ENCODE measurements at regions not wholly inside any gene's neighbourhood (a gene's known extent, or its start where the extent isn't known, plus 50 kb on each side); places are given as distances from the start of the nearest gene placed in this dataset.

GRCh38 chr10:123571978-123572377, 94.2 kb upstream of the GPR26 start:
- Histone ChIP-seq H3K4me2 (ENCODE audit: control insufficient read depth, extremely low read depth, insufficient read depth, low read depth, low read length) (no peak overlapping the region), H3K4me1 (ENCODE audit: control insufficient read depth, extremely low read depth, insufficient read depth, low read length) (peaks cover 10% of the 10 kb centered on the region), H4K20me1 (ENCODE audit: control insufficient read depth, extremely low read depth, insufficient read depth, low read length) (no peaks in the 10 kb centered on the region), H3K36me3 (ENCODE audit: control insufficient read depth in 2 of 2, extremely low read depth in 1 of 2, insufficient read depth in 2 of 2, low read length in 2 of 2) (no peaks in the 10 kb centered on the region), H3K4me3 (ENCODE audit: control insufficient read depth in 2 of 3, extremely low read depth in 1 of 3, insufficient read depth in 2 of 3, low read depth in 1 of 3, low read length in 3 of 3) (no peak overlapping the region), H3K27me3 (ENCODE audit: control insufficient read depth, extremely low read depth, insufficient read depth, low read length) (peaks cover 13% of the 10 kb centered on the region), H3K9me3 (ENCODE audit: control insufficient read depth, low read depth, low read length) (no peaks in the 10 kb centered on the region), H3K79me2 (ENCODE audit: control insufficient read depth, insufficient read depth, low read length) (no peaks in the 10 kb centered on the region), H3K9ac (ENCODE audit: control insufficient read depth, extremely low read depth, insufficient read depth, low read length) (no peak overlapping the region), H3K9me1 (ENCODE audit: control insufficient read depth, extremely low read depth, insufficient read depth, low read length) (no peaks in the 10 kb centered on the region), H2AFZ (ENCODE audit: control insufficient read depth, low read length) (no peak overlapping the region), H3K27ac (ENCODE audit: control insufficient read depth, insufficient read depth, low read length) (no peak overlapping the region)
- no peak for FAIRE-seq
- dilution Hi-C loops (cut with MboI; ENCODE audit: extremely low pct_ligation_motif_present, low sequenced_read_pairs), result no loop called here
- DNase-seq (ENCODE audit: low read depth, low spot score), result no peak
- TF ChIP-seq EZH2 (IDR thresholded peaks at IDR 0.05; ENCODE audit: low read length), result no peak
- TF ChIP-seq, protein P1, sequence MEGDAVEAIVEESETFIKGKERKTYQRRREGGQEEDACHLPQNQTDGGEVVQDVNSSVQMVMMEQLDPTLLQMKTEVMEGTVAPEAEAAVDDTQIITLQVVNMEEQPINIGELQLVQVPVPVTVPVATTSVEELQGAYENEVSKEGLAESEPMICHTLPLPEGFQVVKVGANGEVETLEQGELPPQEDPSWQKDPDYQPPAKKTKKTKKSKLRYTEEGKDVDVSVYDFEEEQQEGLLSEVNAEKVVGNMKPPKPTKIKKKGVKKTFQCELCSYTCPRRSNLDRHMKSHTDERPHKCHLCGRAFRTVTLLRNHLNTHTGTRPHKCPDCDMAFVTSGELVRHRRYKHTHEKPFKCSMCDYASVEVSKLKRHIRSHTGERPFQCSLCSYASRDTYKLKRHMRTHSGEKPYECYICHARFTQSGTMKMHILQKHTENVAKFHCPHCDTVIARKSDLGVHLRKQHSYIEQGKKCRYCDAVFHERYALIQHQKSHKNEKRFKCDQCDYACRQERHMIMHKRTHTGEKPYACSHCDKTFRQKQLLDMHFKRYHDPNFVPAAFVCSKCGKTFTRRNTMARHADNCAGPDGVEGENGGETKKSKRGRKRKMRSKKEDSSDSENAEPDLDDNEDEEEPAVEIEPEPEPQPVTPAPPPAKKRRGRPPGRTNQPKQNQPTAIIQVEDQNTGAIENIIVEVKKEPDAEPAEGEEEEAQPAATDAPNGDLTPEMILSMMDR (optimal IDR thresholded peaks at IDR 0.05 in 1 of 3, IDR thresholded peaks at IDR 0.05 in 1 of 3, conservative IDR thresholded peaks at IDR 0.05 in 1 of 3; ENCODE audit: extremely low read depth in 1 of 3, insufficient read depth in 2 of 3, low read length in 3 of 3), result no peak

DNA sequence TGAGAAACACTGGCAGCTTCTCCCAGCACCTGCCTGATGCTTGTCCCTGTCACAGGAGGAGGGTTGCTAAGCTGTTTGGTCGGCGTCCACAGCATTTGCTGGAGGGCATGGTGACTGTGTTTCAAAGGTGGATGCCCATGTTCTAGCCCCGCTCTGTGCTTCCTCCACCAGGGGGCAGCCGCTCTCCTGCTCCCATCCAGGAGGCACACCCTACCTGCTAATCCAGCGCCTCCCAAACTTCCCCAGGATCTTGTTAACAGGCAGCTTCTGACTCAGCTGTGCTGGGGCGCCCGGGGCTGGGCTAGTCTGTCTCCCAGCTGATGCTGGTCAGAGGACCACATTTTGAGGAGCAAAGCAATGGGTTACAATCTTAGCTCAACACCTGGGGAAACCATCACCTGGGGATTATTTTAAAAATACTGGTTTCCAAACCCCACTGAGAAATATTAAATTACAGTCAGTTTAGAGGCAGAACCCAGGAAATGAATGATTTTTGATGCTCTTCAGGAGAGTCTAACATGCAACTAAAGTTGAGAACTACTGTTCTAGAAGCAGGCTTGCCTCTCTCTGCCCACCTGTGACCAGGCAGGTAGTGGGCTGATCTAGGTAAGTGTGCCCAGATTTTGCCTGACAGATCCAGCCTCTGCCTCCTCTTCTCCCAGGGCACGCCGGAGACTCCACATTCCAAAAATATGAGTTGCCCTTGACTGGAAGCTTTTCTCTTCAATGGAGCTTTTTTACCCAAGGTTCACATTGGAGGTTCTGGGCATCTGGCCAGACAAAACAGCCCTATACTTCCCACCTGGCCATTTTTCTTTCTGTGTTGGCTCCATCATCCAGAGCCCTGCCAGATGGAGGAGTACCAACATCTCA, 92.7 kb upstream of the GPR26 start:
- H3K9me1 ChIP-seq (ENCODE audit: control insufficient read depth, extremely low read depth, insufficient read depth, low read length), result no peaks in the 10 kb centered on the region
- H4K20me1 ChIP-seq (ENCODE audit: control insufficient read depth, extremely low read depth, insufficient read depth, low read length), result no peaks in the 10 kb centered on the region
- H3K4me3 ChIP-seq (ENCODE audit: control insufficient read depth in 2 of 3, extremely low read depth in 1 of 3, insufficient read depth in 2 of 3, low read depth in 1 of 3, low read length in 3 of 3), result no peak overlapping the region
- H2AFZ ChIP-seq (ENCODE audit: control insufficient read depth, low read length), result no peak overlapping the region
- dilution Hi-C loops (cut with MboI; ENCODE audit: extremely low pct_ligation_motif_present, low sequenced_read_pairs), result no loop called here
- H3K9ac ChIP-seq (ENCODE audit: control insufficient read depth, extremely low read depth, insufficient read depth, low read length), result no peak overlapping the region
- H3K27ac ChIP-seq (ENCODE audit: control insufficient read depth, insufficient read depth, low read length), result no peak overlapping the region
- FAIRE-seq (peak; percentile 90), DNase-seq (ENCODE audit: low read depth, low spot score) (peak; percentile 92)
- H3K9me3 ChIP-seq (ENCODE audit: control insufficient read depth, low read depth, low read length), result no peaks in the 10 kb centered on the region
- H3K36me3 ChIP-seq (ENCODE audit: control insufficient read depth in 2 of 2, extremely low read depth in 1 of 2, insufficient read depth in 2 of 2, low read length in 2 of 2), result no peaks in the 10 kb centered on the region
- TF ChIP-seq, protein P1 (optimal IDR thresholded peaks at IDR 0.05 in 1 of 3, IDR thresholded peaks at IDR 0.05 in 1 of 3, conservative IDR thresholded peaks at IDR 0.05 in 1 of 3; ENCODE audit: extremely low read depth in 1 of 3, insufficient read depth in 2 of 3, low read length in 3 of 3), result peak; percentile 90 to 96 (median 95)
- peak; percentile 16 for TF ChIP-seq EZH2 (IDR thresholded peaks at IDR 0.05; ENCODE audit: low read length)
- peaks cover 10% of the 10 kb centered on the region for H3K4me1 ChIP-seq (ENCODE audit: control insufficient read depth, extremely low read depth, insufficient read depth, low read length)
- no peaks in the 10 kb centered on the region for H3K79me2 ChIP-seq (ENCODE audit: control insufficient read depth, insufficient read depth, low read length)
- peak overlapping the region; percentile 46 for H3K4me2 ChIP-seq (ENCODE audit: control insufficient read depth, extremely low read depth, insufficient read depth, low read depth, low read length)
- peaks cover 14% of the 10 kb centered on the region for H3K27me3 ChIP-seq (ENCODE audit: control insufficient read depth, extremely low read depth, insufficient read depth, low read length)
